HL-60/S4 treated with retinoic acid at 250 ng/mL for 4 days and 3 days (cell line): ENCODE measurements at regions not wholly inside any gene's neighbourhood (a gene's known extent, or its start where the extent isn't known, plus 50 kb on each side); places are given as distances from the start of the nearest gene placed in this dataset.

Source experiments
- in situ Hi-C: fragments of 300-500 bp; cut with MboI; formaldehyde crosslinking; loops from 2 replicates; pipeline ENCODE4 v1.7.0; 2022; ENCODE audit warnings: low sequenced_read_pairs

GRCh38 chr2:147792966-147793617 is 51.7 kb upstream of the ACVR2A start:
- in situ Hi-C loops = no loop called here

- in situ Hi-C loops = no loop called here
Measured at GRCh38 chr2:147790580-147790979, 54.2 kb upstream of the ACVR2A start.

- in situ Hi-C loops = no loop called here
Measured at GRCh38 chr2:147789720-147790119, 55.1 kb upstream of the ACVR2A start.

- in situ Hi-C loops = no loop called here
Measured at GRCh38 chr2:147789287-147789686, 55.5 kb upstream of the ACVR2A start.

- in situ Hi-C loops = no loop called here
Measured at GRCh38 chr2:147782141-147782930, 62.5 kb upstream of the ACVR2A start.

- in situ Hi-C loops = no loop called here
Measured at GRCh38 chr2:147779440-147779839, 65.4 kb upstream of the ACVR2A start.

- in situ Hi-C loops = no loop called here
Measured at GRCh38 chr2:147777394-147777793, 67.4 kb upstream of the ACVR2A start.

GRCh38 chr2:147774805-147775204 is 70.0 kb upstream of the ACVR2A start:
- in situ Hi-C loops = no loop called here

GRCh38 chr2:147773479-147773878 is 71.3 kb upstream of the ACVR2A start:
- in situ Hi-C loops = no loop called here

GRCh38 chr2:147772781-147773180 is 72.0 kb upstream of the ACVR2A start:
- in situ Hi-C loops = no loop called here

- in situ Hi-C loops = no loop called here
Measured at GRCh38 chr2:147763861-147764260, 81.0 kb upstream of the ACVR2A start.

GRCh38 chr2:147760984-147761383 is 83.8 kb upstream of the ACVR2A start:
- in situ Hi-C loops = no loop called here

- in situ Hi-C loops = no loop called here
Measured at GRCh38 chr2:147759536-147759935, 85.3 kb upstream of the ACVR2A start.

GRCh38 chr2:147758821-147759220 is 86.0 kb upstream of the ACVR2A start:
- in situ Hi-C loops = no loop called here

GRCh38 chr2:147756069-147756468 is 88.8 kb upstream of the ACVR2A start:
- in situ Hi-C loops = no loop called here

- in situ Hi-C loops = no loop called here
Measured at GRCh38 chr2:147740211-147740927, 104.5 kb upstream of the ACVR2A start.

- in situ Hi-C loops = no loop called here
Measured at GRCh38 chr2:147739508-147739907, 105.3 kb upstream of the ACVR2A start.

- in situ Hi-C loops = no loop called here
Measured at GRCh38 chr2:147718831-147719230, 126.0 kb upstream of the ACVR2A start.

- in situ Hi-C loops = no loop called here
Measured at GRCh38 chr2:147716906-147717305, 127.9 kb upstream of the ACVR2A start.

- in situ Hi-C loops = no loop called here
Measured at GRCh38 chr2:147715807-147716206, 129.0 kb upstream of the ACVR2A start.

- in situ Hi-C loops = no loop called here
Measured at GRCh38 chr2:147714582-147714981, 130.2 kb upstream of the ACVR2A start.

- in situ Hi-C loops = no loop called here
Measured at GRCh38 chr2:147713349-147713748, 131.5 kb upstream of the ACVR2A start.
